ENCODE measurements at regions not wholly inside any gene's neighbourhood (a gene's known extent, or its start where the extent isn't known, plus 50 kb on each side); places are given as distances from the start of the nearest gene placed in this dataset.

GRCh38 chr6:143594647-143595046, 83.1 kb upstream of the PHACTR2 start:
- no peaks in the 10 kb centered on the region for H3K9me3 ChIP-seq
- peaks cover 6% of the 10 kb centered on the region for H3K4me1 ChIP-seq (ENCODE audit: low read depth)
- no peaks in the 10 kb centered on the region for H3K36me3 ChIP-seq (ENCODE audit: low read depth)
- ATAC-seq (no peak), DNase-seq (no peak)
- H3K4me3 ChIP-seq = no peak overlapping the region
- no peak for TF ChIP-seq CTCF (IDR thresholded peaks at IDR 0.05)
- intact Hi-C loops (cut with DNase I, micrococcal nuclease) = no loop called here

- ATAC-seq (no peak), DNase-seq (peak in 1 of 3 donors; percentile 24)
- Histone ChIP-seq H3K4me1 (ENCODE audit: low read depth) (peaks cover 6% of the 10 kb centered on the region), H3K36me3 (ENCODE audit: low read depth) (no peaks in the 10 kb centered on the region), H3K4me3 (no peak overlapping the region), H3K9me3 (no peaks in the 10 kb centered on the region)
- no peak for TF ChIP-seq CTCF (IDR thresholded peaks at IDR 0.05)
- intact Hi-C loops (cut with DNase I, micrococcal nuclease) = no loop called here
Measured at GRCh38 chr6:143592335-143592734, 80.8 kb upstream of the FUCA2 start.

GRCh38 chr6:143591441-143591840, 79.9 kb upstream of the FUCA2 start:
- Histone ChIP-seq H3K36me3 (ENCODE audit: low read depth) (no peaks in the 10 kb centered on the region), H3K9me3 (no peaks in the 10 kb centered on the region), H3K4me3 (no peak overlapping the region), H3K4me1 (ENCODE audit: low read depth) (peaks cover 6% of the 10 kb centered on the region)
- ATAC-seq (no peak), DNase-seq (no peak)
- no peak for TF ChIP-seq CTCF (IDR thresholded peaks at IDR 0.05)
- intact Hi-C loops (cut with DNase I, micrococcal nuclease) = no loop called here

- TF ChIP-seq CTCF (IDR thresholded peaks at IDR 0.05) = no peak
- H3K9me3 ChIP-seq = no peaks in the 10 kb centered on the region
- no peaks in the 10 kb centered on the region for H3K36me3 ChIP-seq (ENCODE audit: low read depth)
- no peak overlapping the region for H3K4me3 ChIP-seq
- no peaks in the 10 kb centered on the region for H3K4me1 ChIP-seq (ENCODE audit: low read depth)
- DNase-seq (no peak), ATAC-seq (no peak)
- intact Hi-C loops (cut with DNase I, micrococcal nuclease) = no loop called here
Measured at GRCh38 chr6:143589162-143589561, 77.6 kb upstream of the FUCA2 start.

- no peak overlapping the region for H3K4me3 ChIP-seq
- H3K9me3 ChIP-seq = no peaks in the 10 kb centered on the region
- TF ChIP-seq CTCF (IDR thresholded peaks at IDR 0.05) = no peak
- ATAC-seq (peak; percentile 14), DNase-seq (no peak)
- H3K4me1 ChIP-seq (ENCODE audit: low read depth) = peaks cover 7% of the 10 kb centered on the region
- intact Hi-C loops (cut with DNase I, micrococcal nuclease) = no loop called here
- H3K36me3 ChIP-seq (ENCODE audit: low read depth) = no peaks in the 10 kb centered on the region
Measured at GRCh38 chr6:143586557-143586956, 75.0 kb upstream of the FUCA2 start.

- Histone ChIP-seq H3K4me3 (no peak overlapping the region), H3K36me3 (ENCODE audit: low read depth) (no peaks in the 10 kb centered on the region), H3K9me3 (no peaks in the 10 kb centered on the region), H3K4me1 (ENCODE audit: low read depth) (peaks cover 8% of the 10 kb centered on the region)
- ATAC-seq (no peak), DNase-seq (no peak)
- intact Hi-C loops (cut with DNase I, micrococcal nuclease) = no loop called here
- TF ChIP-seq CTCF (IDR thresholded peaks at IDR 0.05) = no peak
Measured at GRCh38 chr6:143585716-143586115, 74.2 kb upstream of the FUCA2 start.

All from mucosa of descending colon (tissue), 3 donors.